H1 (cell line): ENCODE measurements at regions not wholly inside any gene's neighbourhood (a gene's known extent, or its start where the extent isn't known, plus 50 kb on each side); places are given as distances from the start of the nearest gene placed in this dataset.

Experiments
- CTCF ChIA-PET: fragments of 300-600 bp; sonication (Branson Sonifier 250); formaldehyde crosslinking; loops from one replicate; lab custom pipeline; 2021; ENCODE audit not compliant: partially characterized antibody; lab: Charles Lee
- POLR2A ChIA-PET: fragments of 300-600 bp; sonication (Branson Sonifier 250); formaldehyde crosslinking; loops from one replicate; lab custom pipeline; 2021; ENCODE audit warnings: inconsistent platforms; ENCODE audit not compliant: partially characterized antibody; lab: Charles Lee
- DNase-seq, 2 experiments: peaks; one replicate each; pipeline versions ENCODE4 v3.0.0 to v3.0.0-alpha.2; 2010 to 2022; ENCODE audit warnings: low spot score in 2 of 2, low read depth in 1 of 2, mixed read lengths in 1 of 2
- FAIRE-seq: peaks from 2 replicates; lab custom pipeline; 2011; peaks lifted over from hg19 to GRCh38; lab: Jason Lieb, UNC
- H2AFZ ChIP-seq: 2 replicates; pipeline ENCODE4 v1.8.1; 2012; ENCODE audit warnings: low read length, inconsistent platforms
- H2AK5ac ChIP-seq: 2 replicates; pipeline ENCODE4 v1.6.1; 2013; ENCODE audit warnings: low read depth, low read length
- H2BK120ac ChIP-seq: replicated peaks from 2 replicates; pipeline ENCODE3; 2013; ENCODE audit warnings: low read depth, low read length, inconsistent platforms
- H2BK12ac ChIP-seq: 2 replicates; pipeline ENCODE4 v1.6.1; 2013; ENCODE audit warnings: low read depth, low read length
- H2BK15ac ChIP-seq: 2 replicates; pipeline ENCODE4 v1.6.1; 2013; ENCODE audit warnings: low read length
- H2BK20ac ChIP-seq: 2 replicates; pipeline ENCODE4 v1.6.1; 2013; ENCODE audit warnings: low read length
- H2BK5ac ChIP-seq: 2 replicates; pipeline ENCODE4 v1.6.1; 2013; ENCODE audit warnings: low read depth, low read length
- H3K14ac ChIP-seq: 2 replicates; pipeline ENCODE4 v1.6.1; 2013; ENCODE audit warnings: inconsistent platforms; ENCODE audit not compliant: insufficient read length
- H3K18ac ChIP-seq: 2 replicates; pipeline ENCODE4 v1.6.1; 2013; ENCODE audit warnings: low read length; ENCODE audit errors: extremely low read depth
- H3K23ac ChIP-seq: 2 replicates; pipeline ENCODE4 v1.6.1; 2013; ENCODE audit warnings: inconsistent platforms; ENCODE audit not compliant: insufficient read length
- H3K23me2 ChIP-seq: 2 replicates; pipeline ENCODE4 v1.6.1; 2013; ENCODE audit warnings: low read depth, low read length
- H3K27ac ChIP-seq: 2 replicates; pipeline ENCODE4 v1.6.1; 2011; ENCODE audit warnings: low read depth, low read length, inconsistent platforms
- H3K27me3 ChIP-seq, 4 experiments: replicated peaks in 1 of 4; 1 replicate in 1 of 4; 2 replicates in 3 of 4; pipeline versions ENCODE4 v1.6.1 to v1.8.1; 2011 to 2013; ENCODE audit warnings: low read length in 3 of 4, mild to moderate bottlenecking in 3 of 4, inconsistent platforms in 2 of 4, mixed read lengths in 2 of 4, moderate library complexity in 1 of 4; ENCODE audit not compliant: control insufficient read depth in 3 of 4, insufficient read depth in 3 of 4; ENCODE audit errors: extremely low read depth in 1 of 4
- H3K36me3 ChIP-seq, 4 experiments: 2 replicates each; pipeline versions ENCODE4 v1.6.1 to v1.8.1; 2011 to 2013; ENCODE audit warnings: mild to moderate bottlenecking in 4 of 4, low read length in 3 of 4, moderate library complexity in 2 of 4, control low read depth in 1 of 4, inconsistent platforms in 1 of 4; ENCODE audit not compliant: insufficient read depth in 4 of 4, control insufficient read depth in 2 of 4
- H3K4ac ChIP-seq: replicated peaks from 2 replicates; pipeline ENCODE3; 2013; ENCODE audit warnings: low read length, low read depth, mixed read lengths, inconsistent platforms; ENCODE audit not compliant: insufficient read length
- H3K4me1 ChIP-seq, 4 experiments: replicated peaks in 1 of 4; 1 replicate in 1 of 4; 2 replicates in 3 of 4; pipeline versions ENCODE4 v1.6.1 to v1.8.1; 2011 to 2013; ENCODE audit warnings: low read length in 3 of 4, inconsistent platforms in 2 of 4, mixed read lengths in 1 of 4; ENCODE audit not compliant: insufficient read depth in 4 of 4, control insufficient read depth in 3 of 4
- H3K4me2 ChIP-seq, 2 experiments: 2 replicates each; pipeline versions ENCODE4 v1.6.1 to v1.8.1; 2011 to 2013; ENCODE audit warnings: low read depth in 2 of 2, low read length in 2 of 2, control low read depth in 1 of 2, inconsistent platforms in 1 of 2, mild to moderate bottlenecking in 1 of 2; ENCODE audit not compliant: insufficient read depth in 1 of 2
- H3K4me3 ChIP-seq, 4 experiments: fragments of 200-600, 300-600 bp in 1 of 4; sonication (generic), shearing (Covaris generic), sonication (Bioruptor Twin) in 1 of 4; 2 replicates each; pipeline versions ENCODE4 v1.5.1 to v1.8.1; 2011 to 2016; ENCODE audit warnings: low read length in 4 of 4, low read depth in 3 of 4, control low read depth in 2 of 4, inconsistent platforms in 2 of 4, mild to moderate bottlenecking in 2 of 4, mixed read lengths in 1 of 4, moderate library complexity in 1 of 4; ENCODE audit not compliant: insufficient read depth in 2 of 4; ENCODE audit errors: extremely low read depth in 1 of 4
- H3K56ac ChIP-seq: replicated peaks from 2 replicates; pipeline ENCODE3; 2013; ENCODE audit warnings: low read depth, mild to moderate bottlenecking, mixed read lengths, low read length, inconsistent platforms; ENCODE audit not compliant: insufficient read length
- H3K79me1 ChIP-seq: 2 replicates; pipeline ENCODE4 v1.6.1; 2013; ENCODE audit warnings: low read depth, low read length, control low read depth
- H3K79me2 ChIP-seq, 2 experiments: 2 replicates each; pipeline versions ENCODE4 v1.6.1 to v1.8.1; 2012 to 2013; ENCODE audit warnings: low read length in 2 of 2, mild to moderate bottlenecking in 2 of 2, inconsistent platforms in 1 of 2; ENCODE audit not compliant: insufficient read depth in 2 of 2, control insufficient read depth in 1 of 2
- H3K9ac ChIP-seq, 4 experiments: replicated peaks in 1 of 4; 1 replicate in 1 of 4; 2 replicates in 3 of 4; pipeline versions ENCODE4 v1.6.1 to v1.8.1; 2011 to 2013; ENCODE audit warnings: low read depth in 3 of 4, low read length in 3 of 4, control low read depth in 2 of 4, mild to moderate bottlenecking in 2 of 4, moderate library complexity in 2 of 4, inconsistent platforms in 1 of 4; ENCODE audit errors: extremely low read depth in 1 of 4
- H3K9me3 ChIP-seq, 2 experiments: 2 replicates each; pipeline versions ENCODE4 v1.6.1 to v1.8.1; 2012 to 2013; ENCODE audit warnings: mild to moderate bottlenecking in 2 of 2, moderate library complexity in 2 of 2, control low read depth in 1 of 2, inconsistent platforms in 1 of 2, low read depth in 1 of 2, low read length in 1 of 2, mixed read lengths in 1 of 2; ENCODE audit not compliant: insufficient read depth in 2 of 2
- H4K20me1 ChIP-seq, 2 experiments: replicated peaks in 1 of 2; 2 replicates each; pipeline versions ENCODE3 to v1.8.1; 2011 to 2013; ENCODE audit warnings: inconsistent platforms in 2 of 2, low read length in 2 of 2, mild to moderate bottlenecking in 1 of 2; ENCODE audit not compliant: insufficient read depth in 2 of 2, control insufficient read depth in 1 of 2
- H4K5ac ChIP-seq: 2 replicates; pipeline ENCODE4 v1.6.1; 2013; ENCODE audit warnings: low read length, low read depth, mixed read lengths, inconsistent platforms; ENCODE audit not compliant: insufficient read length
- H4K8ac ChIP-seq: 2 replicates; pipeline ENCODE4 v1.8.0; 2013; ENCODE audit warnings: mild to moderate bottlenecking, moderate library complexity, low read length, inconsistent platforms; ENCODE audit not compliant: insufficient read depth; ENCODE audit errors: extremely low read depth
- H4K91ac ChIP-seq: replicated peaks from 2 replicates; pipeline ENCODE3; 2013; ENCODE audit warnings: low read length, mixed read lengths, inconsistent platforms; ENCODE audit not compliant: insufficient read length
- FOSL1 ChIP-seq: IDR thresholded peaks from 2 replicates; pipeline ENCODE4 v1.6.1; 2011; ENCODE audit warnings: mild to moderate bottlenecking, low read depth, low read length, moderate library complexity; ENCODE audit not compliant: insufficient read depth
- MAFK ChIP-seq: IDR thresholded peaks from 2 replicates; pipeline ENCODE4 v1.6.1; 2012; ENCODE audit warnings: low read depth, mild to moderate bottlenecking, improper control_type of control experiment, low read length
- POLR2AphosphoS5 ChIP-seq: IDR thresholded peaks from 2 replicates; pipeline ENCODE4 v1.6.1; 2011; ENCODE audit warnings: low read depth, low read length
- RFX5 ChIP-seq: IDR thresholded peaks from 2 replicates; pipeline ENCODE4 v1.6.1; 2011; ENCODE audit warnings: low read depth, low read length, improper control_type of control experiment, borderline replicate concordance
- YY1 ChIP-seq: IDR thresholded peaks from 2 replicates; pipeline ENCODE4 v1.6.1; 2011; ENCODE audit warnings: low read depth, mild to moderate bottlenecking, low read length
- ZNF274 ChIP-seq: IDR thresholded peaks from 2 replicates; pipeline ENCODE4 v1.7.0; 2012; ENCODE audit warnings: low read length, borderline replicate concordance; ENCODE audit errors: extremely low read depth
- WGBS, 2 experiments: shearing (Covaris generic) in 1 of 2; methylation state at CpG; one replicate each; pipeline versions ENCODE4 v1.1.6 to v1.1.7; 2013 to 2015; ENCODE audit warnings: low lambda C conversion rate in 2 of 2, mixed read lengths in 2 of 2, inconsistent platforms in 1 of 2, low coverage in 1 of 2, missing lambda C conversion rate in 1 of 2; ENCODE audit not compliant: insufficient replicate concordance in 2 of 2, insufficient coverage in 1 of 2, insufficient read length in 1 of 2; ENCODE audit errors: extremely low coverage in 1 of 2, missing lambda C conversion rate in 1 of 2; 5-methylcytosine and 5-hydroxymethylcytosine counted together

GRCh38 chr13:34583181-34583580, 358.9 kb upstream of the NBEA start:
- POLR2A ChIA-PET, result no interaction called here
- DNase-seq, result no peak
- WGBS, 2 experiments, result 100% methylated on average over 1 of the region's 1 CpG; no CpG with 5 or more reads in 1 of the 2 experiments

More at GRCh38 chr13:34583181-34583580, 358.9 kb upstream of the NBEA start:
- no peaks in the 10 kb centered on the region for H3K79me2 ChIP-seq
- no peak overlapping the region for H2BK5ac ChIP-seq
- no peak overlapping the region for H3K18ac ChIP-seq
- H3K14ac ChIP-seq, result no peak overlapping the region
- no peak overlapping the region for H4K8ac ChIP-seq
- no peak overlapping the region for H2AFZ ChIP-seq
- H3K4me1 ChIP-seq, result no peaks in the 10 kb centered on the region
- no peak overlapping the region for H4K5ac ChIP-seq
- H3K4me2 ChIP-seq, result no peak overlapping the region
- H3K23ac ChIP-seq, result no peak overlapping the region
- no peak overlapping the region for H2BK20ac ChIP-seq
- TF ChIP-seq FOSL1, result no peak
- no peak for TF ChIP-seq ZNF274
- TF ChIP-seq MAFK, result no peak
- TF ChIP-seq RFX5, result no peak
- TF ChIP-seq POLR2AphosphoS5, result no peak
- TF ChIP-seq YY1, result no peak
- TF ChIP-seq, all 59 proteins: peak for 0
- no peak for FAIRE-seq
- no peak overlapping the region for H3K4me3 ChIP-seq
- no peak overlapping the region for H3K56ac ChIP-seq
- no peaks in the 10 kb centered on the region for H3K27me3 ChIP-seq
- H3K79me1 ChIP-seq, result no peaks in the 10 kb centered on the region
- no peak overlapping the region for H2BK15ac ChIP-seq
- no peak overlapping the region for H4K91ac ChIP-seq
- no peak overlapping the region for H3K27ac ChIP-seq
- no peaks in the 10 kb centered on the region for H3K23me2 ChIP-seq
- no peaks in the 10 kb centered on the region for H4K20me1 ChIP-seq
- H2BK12ac ChIP-seq, result no peak overlapping the region
- no peak overlapping the region for H2BK120ac ChIP-seq
- no peak overlapping the region for H3K9ac ChIP-seq
- no peaks in the 10 kb centered on the region for H3K36me3 ChIP-seq
- CTCF ChIA-PET, result interaction anchor here (0.7 to 1.0 kb wide), 2 partner anchors 34 to 162 kb away, joined by 3 read pairs; no protein-coding TSS in a partner anchor
- no peaks in the 10 kb centered on the region for H3K9me3 ChIP-seq
- H2AK5ac ChIP-seq, result no peak overlapping the region
- no peak overlapping the region for H3K4ac ChIP-seq
